HEK293 (cell line): ENCODE measurements at regions not wholly inside any gene's neighbourhood (a gene's known extent, or its start where the extent isn't known, plus 50 kb on each side); places are given as distances from the start of the nearest gene placed in this dataset.

Source experiments
- ATF2 ChIP-seq: fragments of 450-650 bp; formaldehyde crosslinking; IDR thresholded peaks from 2 replicates; pipeline ENCODE4 v1.5.1; 2016; ENCODE audit warnings: missing biosample characterization, missing genetic modification characterization, low read depth
- KLF16 ChIP-seq: fragments of 450-650 bp; formaldehyde crosslinking; IDR thresholded peaks from 2 replicates; pipeline ENCODE4 v1.5.1; 2017; ENCODE audit warnings: missing biosample characterization, missing genetic modification characterization
- MZF1 ChIP-seq: fragments of 450-650 bp; formaldehyde crosslinking; IDR thresholded peaks from 2 replicates; pipeline ENCODE4 v1.5.1; 2017; ENCODE audit warnings: missing biosample characterization, missing genetic modification characterization, borderline replicate concordance
- REST ChIP-seq: fragments of 450-650 bp; formaldehyde crosslinking; IDR thresholded peaks from 2 replicates; pipeline ENCODE4 v1.5.1; 2016; ENCODE audit warnings: missing biosample characterization, missing genetic modification characterization
- SCRT1 ChIP-seq: fragments of 450-650 bp; formaldehyde crosslinking; IDR thresholded peaks from 2 replicates; pipeline ENCODE4 v1.5.1; 2016; ENCODE audit warnings: missing biosample characterization, missing genetic modification characterization, borderline replicate concordance
- SCRT2 ChIP-seq: fragments of 450-650 bp; formaldehyde crosslinking; IDR thresholded peaks from 2 replicates; pipeline ENCODE4 v1.5.1; 2016; ENCODE audit warnings: missing biosample characterization, missing genetic modification characterization
- YY1 ChIP-seq: fragments of 450-650 bp; formaldehyde crosslinking; IDR thresholded peaks from 2 replicates; pipeline ENCODE4 v1.5.1; 2018; ENCODE audit warnings: missing biosample characterization, missing genetic modification characterization
- ZBTB8A ChIP-seq: fragments of 450-650 bp; formaldehyde crosslinking; IDR thresholded peaks from 2 replicates; pipeline ENCODE4 v1.5.1; 2016; ENCODE audit warnings: missing biosample characterization, missing genetic modification characterization
- ZNF274 ChIP-seq, 2 experiments: fragments of 200-500 bp in 1 of 2; fragments of 450-650 bp in 1 of 2; sonication (Bioruptor generic) in 1 of 2; formaldehyde crosslinking in 1 of 2; IDR thresholded peaks; 2 replicates each; pipeline versions ENCODE4 v1.5.1 to v1.6.1; 2014 to 2016; ENCODE audit warnings: borderline replicate concordance in 1 of 2, inconsistent platforms in 1 of 2, low read length in 1 of 2, missing biosample characterization in 1 of 2, missing genetic modification characterization in 1 of 2
- ZNF707 ChIP-seq: fragments of 450-650 bp; formaldehyde crosslinking; IDR thresholded peaks from 2 replicates; pipeline ENCODE4 v1.5.1; 2016; ENCODE audit warnings: missing biosample characterization, missing genetic modification characterization
- ZNF776 ChIP-seq: fragments of 450-650 bp; formaldehyde crosslinking; IDR thresholded peaks from 2 replicates; pipeline ENCODE4 v1.5.0; 2017; ENCODE audit warnings: missing biosample characterization, missing genetic modification characterization, borderline replicate concordance
- TF ChIP-seq, protein P1 (sequence below): fragments of 450-650 bp; formaldehyde crosslinking; IDR thresholded peaks from 2 replicates; pipeline ENCODE4 v1.5.1; 2016; ENCODE audit warnings: missing biosample characterization, missing genetic modification characterization
- TF ChIP-seq, protein P2 (sequence below): fragments of 450-650 bp; formaldehyde crosslinking; IDR thresholded peaks from 2 replicates; pipeline ENCODE4 v1.5.1; 2017; ENCODE audit warnings: missing biosample characterization, missing genetic modification characterization

DNA sequence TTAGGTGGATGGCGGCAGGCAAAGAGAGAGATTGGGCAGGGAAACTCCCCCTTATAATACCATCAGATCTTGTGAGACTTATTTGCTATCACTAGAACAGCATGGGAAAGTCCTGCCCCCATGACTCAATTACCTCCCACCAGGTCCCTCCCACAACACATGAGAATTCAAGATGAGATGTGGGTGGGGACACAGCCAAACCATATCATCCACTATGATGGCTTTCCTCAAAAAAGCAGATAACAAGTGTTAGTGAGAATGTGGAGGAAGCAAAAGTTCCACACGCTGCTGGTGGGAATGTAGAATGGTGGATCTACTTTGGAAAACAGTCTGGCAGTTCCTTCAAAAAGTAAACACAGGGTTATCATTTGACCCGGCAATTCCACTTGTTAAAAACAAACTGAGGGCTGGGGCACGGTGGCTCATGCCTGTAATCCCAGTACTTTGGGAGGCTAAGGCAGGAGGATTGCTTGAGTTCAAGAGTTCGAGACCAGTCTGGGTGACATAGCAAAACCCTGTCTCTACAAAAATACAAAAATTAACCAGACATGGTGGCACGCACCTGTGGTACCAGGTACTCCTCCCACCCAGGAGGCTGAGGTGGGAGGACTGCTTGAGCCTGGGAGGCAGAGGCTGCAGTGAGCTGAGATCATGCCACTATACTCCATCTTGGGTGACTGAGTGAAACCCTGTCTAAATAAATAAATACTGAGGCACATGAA lies 161.4 kb upstream of the EEPD1 start:
- TF ChIP-seq MZF1 (tag by site-specific recombination), result no peak
- TF ChIP-seq ZNF776, result no peak
- no peak for TF ChIP-seq REST (tag by site-specific recombination)
- no peak for TF ChIP-seq ZNF707 (tag by site-specific recombination)
- TF ChIP-seq ZNF274 (IDR thresholded peaks at IDR 0.05; ENCODE audit: low read length), result no peak
- TF ChIP-seq ZNF274 (tag by site-specific recombination; IDR thresholded peaks at IDR 0.05; ENCODE audit: borderline replicate concordance), result no peak
- TF ChIP-seq, protein P1, sequence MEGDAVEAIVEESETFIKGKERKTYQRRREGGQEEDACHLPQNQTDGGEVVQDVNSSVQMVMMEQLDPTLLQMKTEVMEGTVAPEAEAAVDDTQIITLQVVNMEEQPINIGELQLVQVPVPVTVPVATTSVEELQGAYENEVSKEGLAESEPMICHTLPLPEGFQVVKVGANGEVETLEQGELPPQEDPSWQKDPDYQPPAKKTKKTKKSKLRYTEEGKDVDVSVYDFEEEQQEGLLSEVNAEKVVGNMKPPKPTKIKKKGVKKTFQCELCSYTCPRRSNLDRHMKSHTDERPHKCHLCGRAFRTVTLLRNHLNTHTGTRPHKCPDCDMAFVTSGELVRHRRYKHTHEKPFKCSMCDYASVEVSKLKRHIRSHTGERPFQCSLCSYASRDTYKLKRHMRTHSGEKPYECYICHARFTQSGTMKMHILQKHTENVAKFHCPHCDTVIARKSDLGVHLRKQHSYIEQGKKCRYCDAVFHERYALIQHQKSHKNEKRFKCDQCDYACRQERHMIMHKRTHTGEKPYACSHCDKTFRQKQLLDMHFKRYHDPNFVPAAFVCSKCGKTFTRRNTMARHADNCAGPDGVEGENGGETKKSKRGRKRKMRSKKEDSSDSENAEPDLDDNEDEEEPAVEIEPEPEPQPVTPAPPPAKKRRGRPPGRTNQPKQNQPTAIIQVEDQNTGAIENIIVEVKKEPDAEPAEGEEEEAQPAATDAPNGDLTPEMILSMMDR (tag by site-specific recombination), result no peak
- TF ChIP-seq ZBTB8A (tag by site-specific recombination), result no peak
- TF ChIP-seq SCRT2 (tag by site-specific recombination), result no peak
- no peak for TF ChIP-seq SCRT1 (tag by site-specific recombination)
- TF ChIP-seq KLF16, result no peak
- no peak for TF ChIP-seq YY1
- TF ChIP-seq, protein P2, sequence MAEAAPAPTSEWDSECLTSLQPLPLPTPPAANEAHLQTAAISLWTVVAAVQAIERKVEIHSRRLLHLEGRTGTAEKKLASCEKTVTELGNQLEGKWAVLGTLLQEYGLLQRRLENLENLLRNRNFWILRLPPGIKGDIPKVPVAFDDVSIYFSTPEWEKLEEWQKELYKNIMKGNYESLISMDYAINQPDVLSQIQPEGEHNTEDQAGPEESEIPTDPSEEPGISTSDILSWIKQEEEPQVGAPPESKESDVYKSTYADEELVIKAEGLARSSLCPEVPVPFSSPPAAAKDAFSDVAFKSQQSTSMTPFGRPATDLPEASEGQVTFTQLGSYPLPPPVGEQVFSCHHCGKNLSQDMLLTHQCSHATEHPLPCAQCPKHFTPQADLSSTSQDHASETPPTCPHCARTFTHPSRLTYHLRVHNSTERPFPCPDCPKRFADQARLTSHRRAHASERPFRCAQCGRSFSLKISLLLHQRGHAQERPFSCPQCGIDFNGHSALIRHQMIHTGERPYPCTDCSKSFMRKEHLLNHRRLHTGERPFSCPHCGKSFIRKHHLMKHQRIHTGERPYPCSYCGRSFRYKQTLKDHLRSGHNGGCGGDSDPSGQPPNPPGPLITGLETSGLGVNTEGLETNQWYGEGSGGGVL (tag by site-specific recombination), result no peak
- TF ChIP-seq ATF2 (tag by site-specific recombination), result no peak
